ENCODE measurements at regions not wholly inside any gene's neighbourhood (a gene's known extent, or its start where the extent isn't known, plus 50 kb on each side); places are given as distances from the start of the nearest gene placed in this dataset.
"Not testable (repeated sequence)": the region's sequence is repeated elsewhere in the genome, so short reads cannot be mapped to it uniquely, and the experiment has no call there.

GRCh38 chr4:26044983-26045382, 131.0 kb downstream of the SMIM20 start:
- no peak for DNase-seq

- no peak for DNase-seq
These were observed 133.8 kb downstream of the SMIM20 start for GRCh38 chr4:26047795-26048194.

GRCh38 chr4:26048378-26048882, 134.4 kb downstream of the SMIM20 start:
- DNase-seq, result peak; percentile 49

- no peak for DNase-seq
These were observed 134.9 kb downstream of the SMIM20 start for GRCh38 chr4:26048950-26049349.

GRCh38 chr4:26049447-26049846, 135.4 kb downstream of the SMIM20 start:
- DNase-seq, result no peak

- DNase-seq, result no peak
These were observed 136.2 kb downstream of the SMIM20 start for GRCh38 chr4:26050212-26050643.

- DNase-seq, result no peak
These were observed 136.7 kb downstream of the SMIM20 start for GRCh38 chr4:26050671-26051070.

- no peak for DNase-seq
These were observed 137.2 kb downstream of the SMIM20 start for GRCh38 chr4:26051240-26051639.

- DNase-seq, result no peak
These were observed 138.9 kb downstream of the SMIM20 start for GRCh38 chr4:26052663-26053541.

GRCh38 chr4:26053761-26054160, 139.7 kb downstream of the SMIM20 start:
- DNase-seq, result no peak

GRCh38 chr4:26055855-26056254, 141.8 kb downstream of the SMIM20 start:
- no peak for DNase-seq

GRCh38 chr4:26056406-26056805, 142.4 kb downstream of the SMIM20 start:
- no peak for DNase-seq

- DNase-seq, result not testable (repeated sequence)
These were observed 143.8 kb downstream of the SMIM20 start for GRCh38 chr4:26057839-26058238.

GRCh38 chr4:26058537-26058936, 144.5 kb downstream of the SMIM20 start:
- DNase-seq, result no peak

GRCh38 chr4:26059391-26060154, 145.6 kb downstream of the SMIM20 start:
- no peak for DNase-seq

- DNase-seq, result no peak
These were observed 146.3 kb downstream of the SMIM20 start for GRCh38 chr4:26060286-26060685.

- no peak for DNase-seq
These were observed 147.4 kb downstream of the SMIM20 start for GRCh38 chr4:26061248-26061986.

- no peak for DNase-seq
These were observed 148.2 kb downstream of the SMIM20 start for GRCh38 chr4:26062215-26062614.

- DNase-seq, result not testable (repeated sequence)
These were observed 150.0 kb downstream of the SMIM20 start for GRCh38 chr4:26064009-26064408.

- DNase-seq, result no peak
These were observed 151.8 kb downstream of the SMIM20 start for GRCh38 chr4:26065833-26066232.

- no peak for DNase-seq
These were observed 153.0 kb downstream of the SMIM20 start for GRCh38 chr4:26067035-26067434.

GRCh38 chr4:26069218-26069617, 155.2 kb downstream of the SMIM20 start:
- no peak for DNase-seq
